ENCODE measurements at regions not wholly inside any gene's neighbourhood (a gene's known extent, or its start where the extent isn't known, plus 50 kb on each side); places are given as distances from the start of the nearest gene placed in this dataset.

DNA sequence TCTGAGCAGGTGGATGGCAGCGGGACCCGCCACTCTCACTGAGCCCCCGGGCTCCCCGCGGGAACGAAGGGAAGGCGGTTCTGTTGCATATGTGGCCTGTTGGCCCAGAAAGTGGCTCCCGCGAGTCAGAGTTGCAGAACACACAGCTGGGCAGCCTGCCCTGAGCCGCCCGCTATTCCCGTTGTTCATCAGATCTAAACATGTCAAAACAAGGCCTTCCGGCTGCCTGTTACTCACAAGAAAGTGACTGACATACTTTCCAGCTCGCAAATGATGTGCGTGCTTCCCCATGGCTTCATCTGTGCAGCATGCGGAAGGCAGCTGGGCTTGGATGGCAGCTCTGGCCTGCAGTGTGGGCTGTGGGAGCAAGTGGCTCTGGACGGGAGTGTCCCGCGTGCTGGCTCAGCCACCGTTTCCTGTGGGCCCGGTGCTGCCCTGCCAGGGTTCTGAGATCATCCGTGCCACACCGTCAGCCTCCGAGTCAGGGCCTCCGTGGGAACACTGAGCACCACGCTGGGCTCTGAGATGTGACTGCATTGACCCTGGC, 227.3 kb downstream of the ERMARD start:
- DNase-seq (ENCODE audit: low read depth in 1 of 2, low spot score in 1 of 2) = no peak
- no peak overlapping the region for H3K4me3 ChIP-seq
- no peaks in the 10 kb centered on the region for H3K36me3 ChIP-seq
- H3K9me3 ChIP-seq (ENCODE audit: low read depth) = no peaks in the 10 kb centered on the region
- no peak overlapping the region for H3K27ac ChIP-seq
- TF ChIP-seq, protein P1, sequence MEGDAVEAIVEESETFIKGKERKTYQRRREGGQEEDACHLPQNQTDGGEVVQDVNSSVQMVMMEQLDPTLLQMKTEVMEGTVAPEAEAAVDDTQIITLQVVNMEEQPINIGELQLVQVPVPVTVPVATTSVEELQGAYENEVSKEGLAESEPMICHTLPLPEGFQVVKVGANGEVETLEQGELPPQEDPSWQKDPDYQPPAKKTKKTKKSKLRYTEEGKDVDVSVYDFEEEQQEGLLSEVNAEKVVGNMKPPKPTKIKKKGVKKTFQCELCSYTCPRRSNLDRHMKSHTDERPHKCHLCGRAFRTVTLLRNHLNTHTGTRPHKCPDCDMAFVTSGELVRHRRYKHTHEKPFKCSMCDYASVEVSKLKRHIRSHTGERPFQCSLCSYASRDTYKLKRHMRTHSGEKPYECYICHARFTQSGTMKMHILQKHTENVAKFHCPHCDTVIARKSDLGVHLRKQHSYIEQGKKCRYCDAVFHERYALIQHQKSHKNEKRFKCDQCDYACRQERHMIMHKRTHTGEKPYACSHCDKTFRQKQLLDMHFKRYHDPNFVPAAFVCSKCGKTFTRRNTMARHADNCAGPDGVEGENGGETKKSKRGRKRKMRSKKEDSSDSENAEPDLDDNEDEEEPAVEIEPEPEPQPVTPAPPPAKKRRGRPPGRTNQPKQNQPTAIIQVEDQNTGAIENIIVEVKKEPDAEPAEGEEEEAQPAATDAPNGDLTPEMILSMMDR (IDR thresholded peaks at IDR 0.05; ENCODE audit: low read depth, low read length) = no peak
- no peaks in the 10 kb centered on the region for H3K4me1 ChIP-seq (ENCODE audit: low read depth)
- no peaks in the 10 kb centered on the region for H3K27me3 ChIP-seq

DNA sequence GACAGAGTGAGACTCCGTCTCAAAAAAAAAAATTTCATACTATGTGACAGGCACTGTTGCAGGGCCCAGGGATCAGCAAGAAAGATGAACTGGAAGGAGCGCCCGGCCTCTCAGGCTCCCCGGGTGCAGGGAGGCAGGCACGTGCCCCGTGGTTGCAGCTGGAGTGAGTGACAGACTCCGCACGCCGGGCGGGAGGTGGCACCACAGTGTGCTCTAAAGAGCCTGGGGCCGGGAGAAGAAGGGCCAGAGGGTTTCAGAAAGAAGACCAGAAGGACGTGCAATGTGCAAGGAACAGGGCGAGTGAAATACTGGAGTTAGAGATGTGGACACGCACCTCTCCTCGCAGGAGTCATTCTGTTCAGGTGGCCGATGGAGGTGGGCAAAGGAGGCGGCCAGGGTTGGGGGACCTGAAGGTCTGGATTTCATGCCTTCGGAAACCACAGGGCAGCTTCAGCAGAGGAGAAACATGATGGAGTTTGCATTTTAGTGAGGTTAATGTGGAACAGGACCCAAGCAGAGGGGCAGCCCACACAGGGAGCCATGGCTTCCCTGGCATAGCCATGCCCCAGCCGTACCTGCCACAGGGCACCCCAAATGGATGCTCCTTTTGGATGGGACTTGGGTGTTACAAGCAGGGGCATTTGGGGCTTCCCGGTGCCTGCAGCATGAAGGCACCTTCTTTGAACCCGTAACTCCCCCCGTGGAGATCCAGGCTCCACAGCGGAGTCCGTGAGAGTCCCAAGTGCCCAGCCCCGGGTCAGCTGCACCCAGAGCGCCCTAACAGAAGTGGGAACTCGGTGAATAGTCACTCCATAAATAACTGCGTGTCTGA, 226.2 kb downstream of the ERMARD start:
- TF ChIP-seq, protein P1 (IDR thresholded peaks at IDR 0.05; ENCODE audit: low read depth, low read length) = no peak
- Histone ChIP-seq H3K9me3 (ENCODE audit: low read depth) (no peaks in the 10 kb centered on the region), H3K4me3 (no peak overlapping the region), H3K36me3 (no peaks in the 10 kb centered on the region), H3K4me1 (ENCODE audit: low read depth) (no peaks in the 10 kb centered on the region), H3K27ac (no peak overlapping the region), H3K27me3 (no peaks in the 10 kb centered on the region)
- no peak for DNase-seq (ENCODE audit: low read depth in 1 of 2, low spot score in 1 of 2)

DNA sequence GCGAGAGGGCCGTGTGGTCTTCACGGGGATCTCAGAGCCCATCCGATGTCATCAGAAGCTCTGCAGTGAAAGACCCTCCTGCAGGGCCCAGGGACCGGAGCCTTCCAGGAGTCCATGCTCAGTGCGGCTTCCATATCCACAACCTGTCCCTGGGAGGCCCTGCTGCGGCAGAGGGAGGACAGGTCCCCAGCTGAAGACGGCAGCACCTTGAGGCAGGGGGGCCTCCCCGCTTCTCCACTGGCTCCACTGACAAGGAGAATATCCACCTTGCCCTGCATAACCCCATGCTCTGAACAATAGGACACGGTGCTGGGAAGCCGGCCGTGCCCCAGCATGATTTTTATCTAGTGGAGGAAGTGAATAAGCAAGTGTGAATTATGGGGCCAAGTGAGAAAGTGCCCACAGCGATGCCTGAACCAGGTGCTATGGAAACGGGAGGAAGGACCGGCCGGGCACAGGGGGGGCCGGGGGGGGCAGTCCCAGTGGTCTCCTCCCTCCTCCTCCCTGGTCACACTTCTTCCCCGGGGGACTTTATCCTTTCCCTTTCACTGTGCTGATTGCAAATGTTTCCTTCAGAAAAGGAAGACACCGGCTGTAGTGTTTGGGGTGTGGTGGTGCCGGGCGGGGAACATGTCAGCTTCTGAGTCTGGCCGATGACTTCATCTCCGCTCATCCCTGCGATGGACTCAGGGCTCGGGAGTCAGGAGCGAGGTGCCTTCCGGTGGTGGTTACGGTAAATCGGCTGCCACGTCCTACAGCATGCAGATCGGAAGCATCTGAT, 225.1 kb downstream of the ERMARD start:
- TF ChIP-seq, protein P1 (IDR thresholded peaks at IDR 0.05; ENCODE audit: low read depth, low read length) = no peak
- Histone ChIP-seq H3K4me3 (no peak overlapping the region), H3K27ac (no peak overlapping the region), H3K27me3 (no peaks in the 10 kb centered on the region), H3K4me1 (ENCODE audit: low read depth) (no peaks in the 10 kb centered on the region), H3K36me3 (no peaks in the 10 kb centered on the region), H3K9me3 (ENCODE audit: low read depth) (no peaks in the 10 kb centered on the region)
- no peak for DNase-seq (ENCODE audit: low read depth in 1 of 2, low spot score in 1 of 2)

DNA sequence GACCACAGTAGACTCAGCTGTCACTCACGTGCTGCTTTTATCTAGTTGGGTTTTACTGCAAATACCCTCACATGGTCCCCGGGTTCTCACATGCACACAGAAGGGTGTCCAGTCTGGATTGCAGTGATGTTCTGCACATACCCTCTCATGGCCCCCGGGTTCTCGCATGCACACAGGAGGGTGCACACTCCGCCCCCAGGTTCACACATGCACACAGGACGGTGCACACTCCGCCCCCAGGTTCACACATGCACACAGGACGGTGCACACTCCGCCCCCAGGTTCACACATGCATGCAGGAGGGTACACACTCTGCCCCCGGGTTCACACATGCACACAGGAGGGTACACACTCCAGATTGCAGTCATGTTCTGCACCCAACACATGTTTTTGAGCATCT, 224.3 kb downstream of the ERMARD start:
- no peak overlapping the region for H3K4me3 ChIP-seq
- H3K27ac ChIP-seq = no peak overlapping the region
- no peaks in the 10 kb centered on the region for H3K4me1 ChIP-seq (ENCODE audit: low read depth)
- no peaks in the 10 kb centered on the region for H3K36me3 ChIP-seq
- H3K27me3 ChIP-seq = no peaks in the 10 kb centered on the region
- H3K9me3 ChIP-seq (ENCODE audit: low read depth) = no peaks in the 10 kb centered on the region
- no peak for DNase-seq (ENCODE audit: low read depth in 1 of 2, low spot score in 1 of 2)
- TF ChIP-seq, protein P1 (IDR thresholded peaks at IDR 0.05; ENCODE audit: low read depth, low read length) = no peak

DNA sequence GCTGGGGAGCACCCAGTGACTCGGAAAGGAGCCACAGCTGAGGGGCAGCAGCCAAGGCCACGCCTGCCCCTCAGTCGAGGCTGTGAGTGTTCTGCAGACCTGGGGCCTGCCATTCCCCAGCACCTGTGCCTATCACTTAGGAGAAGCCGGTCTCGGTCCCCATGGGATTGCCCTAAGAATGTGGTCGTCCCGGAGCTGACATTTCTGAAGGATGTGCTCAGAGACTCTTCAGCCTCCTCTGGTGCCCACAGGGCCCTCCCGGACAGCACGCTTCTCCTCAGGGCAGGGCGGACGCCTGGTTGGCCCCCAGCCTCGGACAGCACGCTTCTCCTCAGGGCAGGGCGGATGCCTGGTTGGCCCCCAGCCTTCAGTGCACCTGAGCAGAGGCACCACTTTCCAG, 223.9 kb downstream of the ERMARD start:
- Histone ChIP-seq H3K27ac (no peak overlapping the region), H3K36me3 (no peaks in the 10 kb centered on the region), H3K4me1 (ENCODE audit: low read depth) (no peaks in the 10 kb centered on the region), H3K27me3 (no peaks in the 10 kb centered on the region), H3K4me3 (no peak overlapping the region), H3K9me3 (ENCODE audit: low read depth) (no peaks in the 10 kb centered on the region)
- TF ChIP-seq, protein P1 (IDR thresholded peaks at IDR 0.05; ENCODE audit: low read depth, low read length) = no peak
- no peak for DNase-seq (ENCODE audit: low read depth in 1 of 2, low spot score in 1 of 2)
